ENCODE measurements at regions not wholly inside any gene's neighbourhood (a gene's known extent, or its start where the extent isn't known, plus 50 kb on each side); places are given as distances from the start of the nearest gene placed in this dataset.

DNA sequence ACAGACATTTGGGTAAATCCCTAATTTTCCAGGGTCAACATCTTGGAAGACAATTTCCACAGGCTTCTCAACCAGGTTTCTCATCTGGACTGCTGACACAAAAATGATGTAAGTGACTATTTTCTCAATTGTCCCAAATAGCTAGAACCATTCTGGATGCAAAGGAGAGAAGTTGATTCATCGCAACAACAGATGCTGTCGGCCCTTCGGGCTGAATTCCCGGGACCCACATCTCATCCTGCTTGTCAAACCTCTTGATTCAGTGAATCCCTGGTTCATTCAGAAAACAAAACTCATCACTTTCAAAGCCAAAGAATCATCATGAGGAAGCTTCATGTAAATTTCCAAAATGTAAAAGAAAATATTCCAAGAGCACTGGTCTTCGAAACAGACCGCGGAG, 251.8 kb downstream of the NPHP4 start:
- DNase-seq (ENCODE audit: low read depth), result no peak
- TF ChIP-seq, protein P1, sequence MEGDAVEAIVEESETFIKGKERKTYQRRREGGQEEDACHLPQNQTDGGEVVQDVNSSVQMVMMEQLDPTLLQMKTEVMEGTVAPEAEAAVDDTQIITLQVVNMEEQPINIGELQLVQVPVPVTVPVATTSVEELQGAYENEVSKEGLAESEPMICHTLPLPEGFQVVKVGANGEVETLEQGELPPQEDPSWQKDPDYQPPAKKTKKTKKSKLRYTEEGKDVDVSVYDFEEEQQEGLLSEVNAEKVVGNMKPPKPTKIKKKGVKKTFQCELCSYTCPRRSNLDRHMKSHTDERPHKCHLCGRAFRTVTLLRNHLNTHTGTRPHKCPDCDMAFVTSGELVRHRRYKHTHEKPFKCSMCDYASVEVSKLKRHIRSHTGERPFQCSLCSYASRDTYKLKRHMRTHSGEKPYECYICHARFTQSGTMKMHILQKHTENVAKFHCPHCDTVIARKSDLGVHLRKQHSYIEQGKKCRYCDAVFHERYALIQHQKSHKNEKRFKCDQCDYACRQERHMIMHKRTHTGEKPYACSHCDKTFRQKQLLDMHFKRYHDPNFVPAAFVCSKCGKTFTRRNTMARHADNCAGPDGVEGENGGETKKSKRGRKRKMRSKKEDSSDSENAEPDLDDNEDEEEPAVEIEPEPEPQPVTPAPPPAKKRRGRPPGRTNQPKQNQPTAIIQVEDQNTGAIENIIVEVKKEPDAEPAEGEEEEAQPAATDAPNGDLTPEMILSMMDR (IDR thresholded peaks at IDR 0.05; ENCODE audit: control insufficient read depth, extremely low read depth, insufficient read depth), result no peak
- H3K4me3 ChIP-seq (ENCODE audit: low read depth, low read length), result no peak overlapping the region

DNA sequence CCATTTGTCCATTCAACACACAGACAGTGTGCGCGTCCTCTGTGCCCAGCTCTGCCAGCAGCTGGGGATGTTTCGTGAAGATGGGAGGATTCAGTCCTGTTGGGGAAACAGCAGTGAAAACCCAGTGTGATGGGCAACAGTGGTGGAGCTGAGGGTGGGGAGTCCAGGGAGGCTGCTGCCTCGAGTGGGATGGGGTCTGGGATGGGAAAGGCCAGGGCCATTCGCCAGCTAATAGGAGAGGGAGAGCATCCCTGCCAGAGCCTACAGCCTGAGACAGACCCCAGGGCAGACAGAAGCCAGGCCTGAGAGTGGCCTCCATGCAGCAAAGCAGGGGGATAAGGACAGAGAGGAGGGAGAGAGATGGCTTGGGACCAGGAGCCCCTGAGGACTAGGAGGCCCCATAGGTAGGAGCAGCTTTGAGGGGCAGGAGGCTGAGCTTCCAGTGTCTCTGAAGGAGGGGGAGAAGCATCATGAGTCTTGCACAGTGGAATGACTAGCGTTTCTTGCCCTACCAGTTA, 252.6 kb downstream of the NPHP4 start:
- DNase-seq (ENCODE audit: low read depth), result no peak
- TF ChIP-seq, protein P1 (IDR thresholded peaks at IDR 0.05; ENCODE audit: control insufficient read depth, extremely low read depth, insufficient read depth), result no peak
- no peak overlapping the region for H3K4me3 ChIP-seq (ENCODE audit: low read depth, low read length)

DNA sequence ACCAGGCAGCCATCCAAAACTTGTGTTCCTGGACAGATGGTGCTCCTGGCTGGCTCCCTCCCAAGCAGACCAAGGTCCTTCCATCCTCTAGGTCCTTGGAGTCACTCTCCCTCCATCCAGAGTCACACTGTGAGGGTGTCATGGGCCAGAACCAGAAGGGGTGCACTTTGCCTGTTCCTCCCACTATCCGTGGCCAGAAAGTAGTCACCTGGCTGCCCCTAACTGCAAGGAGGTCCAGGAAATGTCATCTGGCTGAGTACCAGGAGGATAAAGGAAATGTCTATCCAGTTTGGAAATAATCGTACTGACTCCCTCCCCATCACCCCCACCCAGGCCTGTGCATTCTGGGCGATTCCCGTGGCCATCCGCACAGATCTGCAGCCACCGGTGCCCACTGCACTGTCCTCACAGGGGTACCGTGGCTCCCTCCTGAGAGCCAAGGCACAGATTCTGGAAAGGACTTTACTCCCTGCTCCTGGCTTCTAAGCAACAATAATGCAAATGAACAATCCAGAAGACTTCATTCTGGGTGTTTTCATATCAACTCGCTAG, 253.2 kb downstream of the NPHP4 start:
- no peak overlapping the region for H3K4me3 ChIP-seq (ENCODE audit: low read depth, low read length)
- TF ChIP-seq, protein P1 (IDR thresholded peaks at IDR 0.05; ENCODE audit: control insufficient read depth, extremely low read depth, insufficient read depth), result no peak
- no peak for DNase-seq (ENCODE audit: low read depth)

DNA sequence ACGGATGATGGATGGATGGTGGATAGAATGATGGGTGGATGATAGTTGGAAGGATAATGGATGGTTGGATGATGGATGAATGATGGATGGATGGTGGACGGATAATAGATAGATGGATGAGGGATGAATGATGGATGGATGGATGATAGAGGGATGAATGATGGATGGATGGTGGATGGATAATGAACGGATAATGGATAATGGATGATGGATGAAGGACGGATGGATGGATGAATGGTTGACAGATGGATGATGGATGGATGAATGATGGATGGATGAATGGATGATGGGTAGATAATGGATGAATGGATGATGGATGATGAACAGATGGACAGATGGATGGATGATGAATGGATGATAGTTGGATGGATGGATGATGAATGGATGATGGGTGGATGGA, 255.1 kb downstream of the NPHP4 start:
- DNase-seq (ENCODE audit: low read depth), result no peak
- H3K4me3 ChIP-seq (ENCODE audit: low read depth, low read length), result no peak overlapping the region
- TF ChIP-seq, protein P1 (IDR thresholded peaks at IDR 0.05; ENCODE audit: control insufficient read depth, extremely low read depth, insufficient read depth), result no peak

DNA sequence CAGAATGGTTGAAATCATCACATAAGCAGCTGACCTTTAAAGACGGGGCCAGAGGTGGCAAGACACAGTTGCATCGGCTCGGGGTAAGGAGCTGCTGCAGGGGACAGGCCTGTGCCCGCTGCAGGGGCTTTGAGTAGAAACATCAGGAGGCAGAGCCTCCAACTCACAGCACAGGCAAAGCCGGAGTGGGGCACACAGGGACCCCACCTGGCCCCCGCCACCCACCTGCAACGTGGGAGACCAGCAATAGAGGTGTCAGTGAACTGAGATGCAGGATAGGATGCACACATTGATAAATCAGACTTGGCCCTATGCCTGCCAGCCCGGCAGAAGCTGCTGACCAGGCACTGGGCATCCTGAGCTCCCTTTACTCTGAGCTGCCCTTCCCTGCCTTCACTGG, 257.2 kb downstream of the NPHP4 start:
- no peak for DNase-seq (ENCODE audit: low read depth)
- TF ChIP-seq, protein P1 (IDR thresholded peaks at IDR 0.05; ENCODE audit: control insufficient read depth, extremely low read depth, insufficient read depth), result no peak
- H3K4me3 ChIP-seq (ENCODE audit: low read depth, low read length), result no peak overlapping the region

DNA sequence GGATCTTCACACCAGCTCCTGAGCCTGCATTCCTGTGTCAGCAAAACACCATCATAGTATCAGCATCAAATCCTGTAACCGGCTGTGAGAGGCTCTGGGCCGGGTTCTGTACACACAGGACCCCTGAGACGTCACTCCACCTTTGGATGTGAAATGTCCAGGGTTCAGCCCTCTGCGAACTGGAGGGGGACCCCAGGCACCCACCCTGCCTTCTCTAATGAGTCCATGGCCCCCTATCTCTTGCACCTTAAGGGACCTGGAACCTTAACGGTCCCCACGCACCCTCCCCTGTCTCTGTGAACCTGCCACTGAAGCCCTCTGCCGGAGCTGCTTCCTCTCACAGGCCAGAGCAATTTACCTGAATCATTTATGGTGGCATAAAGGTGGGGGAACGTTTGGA, 257.8 kb downstream of the NPHP4 start:
- TF ChIP-seq, protein P1 (IDR thresholded peaks at IDR 0.05; ENCODE audit: control insufficient read depth, extremely low read depth, insufficient read depth), result no peak
- DNase-seq (ENCODE audit: low read depth), result no peak
- no peak overlapping the region for H3K4me3 ChIP-seq (ENCODE audit: low read depth, low read length)

DNA sequence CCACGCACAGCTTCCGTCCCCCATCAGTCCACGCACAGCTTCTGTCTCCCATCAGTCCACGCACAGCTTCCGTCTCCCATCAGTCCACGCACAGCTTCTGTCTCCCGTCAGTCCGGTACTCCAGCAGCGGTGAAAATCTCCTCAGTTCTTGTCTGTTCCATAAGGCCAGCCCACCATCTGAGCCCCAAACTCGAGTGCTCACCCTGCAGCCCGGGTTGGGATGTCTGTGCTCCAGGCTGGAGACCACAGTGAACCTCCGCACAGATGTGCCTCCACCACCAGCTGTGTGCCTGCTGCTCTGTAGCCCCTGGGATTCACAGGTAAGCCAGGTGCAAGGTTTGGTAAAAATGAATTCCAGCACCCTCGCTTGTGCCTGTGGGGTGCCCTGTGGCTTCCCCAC, 258.6 kb downstream of the NPHP4 start:
- TF ChIP-seq, protein P1 (IDR thresholded peaks at IDR 0.05; ENCODE audit: control insufficient read depth, extremely low read depth, insufficient read depth), result no peak
- no peak overlapping the region for H3K4me3 ChIP-seq (ENCODE audit: low read depth, low read length)
- DNase-seq (ENCODE audit: low read depth), result no peak
